NCI-H524 treated with DMSO at 0.1 percent for 48 hours (cell line): ENCODE measurements at regions not wholly inside any gene's neighbourhood (a gene's known extent, or its start where the extent isn't known, plus 50 kb on each side); places are given as distances from the start of the nearest gene placed in this dataset.

Experiments used
- DNase-seq: peaks from one replicate; lab custom pipeline; 2025; lab: John Stamatoyannopoulos, UW

DNA sequence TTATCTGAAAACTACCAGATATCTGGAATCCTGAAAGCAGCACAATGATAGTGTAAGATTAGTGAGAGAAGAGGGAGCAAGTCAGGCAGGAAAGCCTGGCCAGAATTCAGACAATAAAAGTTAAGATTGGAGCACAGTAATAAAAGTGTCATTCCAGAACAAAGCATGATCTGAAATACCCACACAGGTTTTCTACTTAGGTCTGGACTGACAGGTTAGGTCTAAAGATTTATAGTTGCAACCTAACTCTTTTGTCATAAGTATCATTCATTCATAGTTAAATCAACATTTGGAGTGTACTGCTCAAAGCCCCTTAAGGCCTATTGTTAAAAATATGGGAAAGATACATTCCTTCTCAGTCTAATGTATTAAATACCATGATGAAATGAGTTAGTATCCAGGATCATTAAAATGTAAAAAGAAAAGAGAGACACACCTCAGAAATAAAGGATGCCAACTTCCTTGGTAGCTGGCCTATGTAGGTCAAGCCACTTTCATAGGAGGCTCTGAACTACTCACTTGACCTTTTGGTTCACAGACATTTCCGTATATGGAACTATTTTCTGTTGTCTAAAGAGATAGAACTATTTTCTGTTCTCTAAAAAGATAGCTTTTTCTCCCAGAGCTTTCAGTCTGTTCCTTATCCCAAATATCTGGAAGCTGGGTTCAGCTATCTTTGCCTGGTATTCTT, 105.2 kb downstream of the FAS start:
- no peak for DNase-seq

DNA sequence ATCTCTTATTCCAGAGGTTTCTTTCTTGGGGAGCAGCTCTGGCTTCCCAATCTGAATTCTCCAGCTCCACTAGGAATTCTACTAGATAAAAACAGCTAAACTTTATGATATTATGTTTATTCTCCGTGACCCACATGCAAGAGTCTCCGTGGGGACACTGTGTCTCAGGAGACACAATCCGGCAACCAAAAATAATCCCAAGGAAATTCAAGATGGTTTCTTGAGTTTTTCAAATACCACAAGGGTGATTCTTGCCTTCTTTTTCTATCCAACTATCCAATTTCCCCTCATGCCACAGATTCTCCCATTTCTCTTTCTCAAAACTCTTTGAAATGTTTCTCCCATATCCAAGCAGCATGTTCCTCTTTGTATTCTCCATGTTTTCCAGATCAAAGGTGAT, 103.1 kb downstream of the FAS start:
- DNase-seq = no peak

DNA sequence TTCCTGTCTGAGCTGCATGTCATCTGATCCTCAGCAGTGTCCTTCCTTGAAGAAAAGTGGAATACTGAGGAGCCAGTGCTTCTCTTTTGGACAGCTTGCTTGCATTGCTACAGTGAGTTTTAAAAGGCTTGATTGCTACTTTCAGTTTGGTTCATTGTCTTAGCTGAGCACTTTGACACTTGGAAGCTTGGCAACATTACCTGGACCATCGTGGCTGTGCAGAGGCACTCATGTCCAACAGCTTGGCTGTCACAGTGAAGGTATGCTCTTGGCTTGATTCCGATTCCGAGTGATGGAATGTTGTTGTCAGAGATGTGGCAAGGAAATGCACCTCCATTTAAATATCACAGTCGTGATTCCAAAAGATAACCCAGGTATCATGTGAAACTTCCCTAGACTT, 102.4 kb downstream of the FAS start:
- no peak for DNase-seq

DNA sequence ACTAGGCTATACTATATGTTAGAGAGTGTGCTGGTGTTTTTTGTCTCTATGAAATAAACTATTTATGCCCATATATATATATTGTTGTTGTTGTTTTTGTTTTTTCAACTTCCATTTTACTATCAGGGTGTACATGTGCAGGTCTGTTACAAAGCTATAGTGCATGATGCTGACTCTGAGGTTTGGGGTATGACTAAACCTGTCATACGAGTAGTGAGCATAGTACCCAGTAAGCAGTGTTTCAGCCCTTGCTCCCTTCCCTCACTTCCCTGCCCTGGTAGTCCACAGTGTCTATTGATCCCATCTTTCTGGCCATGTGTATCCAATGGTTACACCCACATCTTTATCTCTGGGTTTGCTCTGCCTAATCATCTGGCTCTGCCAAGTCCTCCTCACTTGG, 101.8 kb downstream of the FAS start:
- DNase-seq = no peak

DNA sequence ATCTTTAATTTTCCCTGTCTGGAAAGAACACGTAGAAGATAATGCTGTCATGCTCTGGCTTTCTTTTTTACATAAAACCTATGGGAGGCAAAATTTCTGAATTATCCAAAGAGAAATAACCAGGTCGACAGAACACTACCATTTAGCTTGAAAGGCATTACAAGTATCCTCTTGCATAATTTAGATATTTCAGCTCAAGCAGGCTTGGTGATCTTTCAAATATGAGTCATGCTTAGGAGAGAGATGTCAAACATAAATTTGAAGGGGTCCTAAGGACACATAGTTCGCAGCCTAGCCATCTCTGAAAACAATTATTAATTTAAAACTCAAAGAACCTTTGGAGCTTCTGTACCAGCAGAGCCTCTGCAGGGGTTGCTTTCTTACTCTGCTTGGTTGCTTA, 100.9 kb downstream of the FAS start:
- no peak for DNase-seq

DNA sequence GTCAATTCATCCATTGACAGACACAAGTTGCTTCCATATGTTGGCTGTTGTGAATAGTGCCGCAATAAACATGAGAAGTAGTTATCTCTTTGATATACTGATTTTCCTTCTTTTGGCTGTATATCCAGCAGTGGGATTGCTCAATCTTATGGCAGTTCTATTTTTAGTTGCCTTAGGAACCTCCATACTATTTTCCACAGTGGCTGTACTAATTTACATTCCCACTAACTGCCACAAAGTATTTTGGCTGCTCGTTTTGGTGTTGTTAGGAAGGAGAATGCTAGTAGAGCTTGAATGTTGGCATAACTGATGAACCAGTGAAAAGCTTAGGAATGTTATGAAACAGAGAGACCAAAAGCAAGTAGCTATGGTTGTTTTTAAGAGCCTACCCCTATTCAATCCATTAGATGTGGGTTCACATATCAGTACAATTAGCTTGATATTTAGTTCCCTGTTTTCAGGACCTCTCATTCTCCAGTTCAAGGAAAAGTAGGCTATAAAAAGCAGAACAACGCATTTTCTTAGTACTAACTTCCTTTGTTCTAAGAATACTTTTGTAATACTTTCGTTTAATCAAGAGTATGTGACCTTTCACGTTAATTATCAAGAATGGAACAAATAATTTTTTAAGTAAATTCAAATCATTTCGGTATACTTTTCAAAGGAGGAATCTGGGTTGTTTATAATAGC, 100.3 kb downstream of the FAS start:
- no peak for DNase-seq

DNA sequence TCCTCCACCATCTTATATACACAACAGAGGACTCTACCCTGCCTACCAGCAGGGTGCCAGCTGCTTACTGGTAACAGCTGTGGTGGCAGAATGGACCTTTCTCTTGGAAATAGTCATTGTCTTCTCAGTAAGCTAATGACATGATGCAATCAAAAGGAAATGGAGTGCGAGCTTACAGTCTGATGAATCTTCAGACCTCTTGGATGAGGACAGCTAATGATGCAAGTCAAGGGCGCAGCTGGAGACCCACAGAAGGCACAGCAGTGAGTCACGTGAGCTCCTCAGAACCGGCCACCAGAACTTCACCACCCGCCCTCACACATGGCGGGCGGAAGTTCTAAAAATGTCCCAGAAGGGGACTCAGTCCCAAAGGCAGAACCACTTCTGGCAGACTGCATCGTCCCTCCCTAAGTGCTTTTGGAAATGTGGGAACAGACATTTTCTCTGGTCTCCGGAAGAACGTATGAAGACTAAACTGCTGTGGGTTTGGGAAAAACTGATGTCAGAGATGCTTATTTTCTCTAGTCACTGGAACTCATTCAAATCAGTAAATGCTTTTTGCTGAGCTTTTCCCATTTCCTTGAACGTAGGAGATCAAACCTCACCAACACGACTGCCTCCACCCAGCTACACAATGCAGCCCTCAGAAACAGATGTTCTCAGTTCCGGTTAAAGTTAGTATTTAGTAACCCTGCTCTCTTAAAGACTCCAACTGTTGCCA, 96.4 kb downstream of the FAS start:
- DNase-seq = no peak

DNA sequence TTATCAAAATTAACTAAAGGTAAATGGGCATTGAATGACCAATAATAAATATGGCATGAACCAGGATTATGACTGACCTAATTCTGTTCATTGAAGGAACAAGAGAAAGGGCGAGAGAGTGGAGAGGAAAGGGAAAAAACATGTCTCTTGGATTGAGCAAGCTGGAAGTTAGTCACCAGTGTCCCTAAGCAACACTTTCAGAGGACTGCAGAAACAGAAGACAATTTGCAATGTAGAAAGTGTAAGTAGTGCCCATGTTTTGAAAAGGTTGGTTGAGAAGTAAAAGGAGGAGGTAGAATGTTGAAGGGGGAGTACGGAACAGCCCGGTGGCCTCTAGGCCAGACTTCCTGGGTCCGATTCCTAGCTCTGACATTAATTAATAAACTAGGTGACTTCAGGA, 94.6 kb downstream of the FAS start:
- DNase-seq = no peak

DNA sequence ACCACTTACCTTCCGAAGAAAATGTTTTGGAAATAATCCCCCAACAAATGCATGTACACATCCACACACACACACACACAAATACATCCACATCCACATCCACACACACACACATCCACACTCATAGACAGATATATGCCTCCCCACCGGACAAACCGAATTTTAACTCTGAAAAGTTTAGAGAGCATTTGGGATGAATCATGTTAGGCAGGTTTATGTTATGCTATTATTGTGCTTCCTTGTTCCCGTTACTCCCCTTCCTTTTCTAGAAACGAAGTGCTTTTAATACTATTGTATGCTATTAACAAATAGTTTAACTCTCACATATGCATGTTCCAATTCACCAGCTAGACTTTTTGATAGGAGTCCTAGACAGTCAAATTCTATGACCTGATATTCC, 91.5 kb downstream of the FAS start:
- no peak for DNase-seq

DNA sequence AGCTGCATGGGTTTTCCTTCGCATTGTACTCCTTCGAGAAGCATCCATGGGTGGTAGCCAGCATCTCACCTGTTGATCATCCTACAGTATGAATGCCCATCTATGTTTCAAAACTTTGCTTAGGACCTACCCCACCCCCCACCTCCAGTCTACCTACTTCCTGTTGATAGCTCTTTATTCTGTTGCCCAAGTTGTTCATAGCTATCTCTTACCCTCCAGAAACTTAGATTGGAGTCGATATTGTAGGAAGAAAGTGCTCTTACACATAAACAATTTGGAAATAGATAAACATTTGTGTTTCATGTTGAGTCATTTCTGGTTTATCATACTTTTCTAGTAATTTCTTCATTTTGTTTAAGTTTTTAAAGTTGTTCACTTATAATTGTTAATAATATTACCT, 90.1 kb downstream of the FAS start:
- DNase-seq = no peak

DNA sequence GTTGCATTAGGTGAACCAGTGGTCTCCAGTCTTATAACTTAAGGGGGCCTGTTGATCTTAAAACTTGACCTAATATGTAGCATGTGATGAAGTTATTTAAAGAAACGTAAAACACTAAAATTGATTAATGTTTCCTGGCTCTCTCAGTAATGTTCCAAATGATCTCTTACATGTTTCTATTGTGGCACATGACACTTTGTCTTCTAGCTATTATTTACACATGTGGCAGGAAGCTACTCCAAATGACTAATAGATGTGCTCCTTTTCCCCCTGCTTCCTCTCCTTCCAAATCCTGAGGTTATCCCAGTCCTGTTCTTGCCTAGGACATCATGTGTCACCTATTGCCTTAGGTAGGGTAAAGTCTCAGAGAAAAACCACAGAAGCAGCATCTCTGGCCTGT, 89.4 kb downstream of the FAS start:
- DNase-seq = no peak

DNA sequence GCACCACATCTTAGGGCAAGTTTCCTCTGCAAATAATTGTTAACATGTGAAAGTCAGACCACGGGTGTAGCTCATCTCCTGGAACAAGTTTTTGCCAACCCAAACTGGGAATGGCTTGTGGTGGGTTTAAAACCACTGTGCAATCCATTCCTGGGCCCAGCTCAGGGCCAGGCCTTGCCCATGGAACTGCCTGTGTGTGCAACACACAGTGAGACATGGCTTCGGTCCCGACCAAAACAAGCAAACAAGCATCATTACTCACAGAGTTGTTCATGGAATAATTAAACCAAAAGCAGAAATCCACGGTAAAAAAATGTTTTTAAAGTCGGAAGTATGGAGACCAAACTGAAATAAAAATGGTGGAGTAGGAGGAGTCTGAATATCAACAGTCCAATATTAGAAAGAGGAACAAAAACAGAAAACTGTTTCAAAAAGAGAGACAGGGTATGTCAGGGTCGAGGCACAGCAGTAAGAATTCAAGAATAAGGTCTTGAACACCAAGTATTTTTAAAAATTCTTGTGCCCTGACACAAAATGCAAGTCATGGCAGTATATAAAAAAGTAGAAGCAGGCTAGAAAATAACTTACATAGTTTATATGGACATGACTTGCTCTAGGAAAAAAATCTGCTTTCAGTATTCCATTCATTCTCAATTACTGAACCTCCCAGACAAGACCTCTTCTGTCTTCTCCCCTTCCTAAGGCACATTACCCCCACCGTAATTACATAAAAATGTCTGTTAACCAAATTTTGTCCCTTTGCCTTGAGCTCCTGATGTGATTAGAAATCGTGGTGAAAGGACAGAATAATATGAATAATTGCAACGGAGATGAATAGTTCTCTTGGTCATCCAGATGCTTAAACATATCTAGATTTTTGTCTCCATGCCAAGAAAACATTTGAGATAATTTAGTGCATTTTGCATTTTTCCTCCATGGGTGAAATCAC, 88.4 kb downstream of the FAS start:
- no peak for DNase-seq

DNA sequence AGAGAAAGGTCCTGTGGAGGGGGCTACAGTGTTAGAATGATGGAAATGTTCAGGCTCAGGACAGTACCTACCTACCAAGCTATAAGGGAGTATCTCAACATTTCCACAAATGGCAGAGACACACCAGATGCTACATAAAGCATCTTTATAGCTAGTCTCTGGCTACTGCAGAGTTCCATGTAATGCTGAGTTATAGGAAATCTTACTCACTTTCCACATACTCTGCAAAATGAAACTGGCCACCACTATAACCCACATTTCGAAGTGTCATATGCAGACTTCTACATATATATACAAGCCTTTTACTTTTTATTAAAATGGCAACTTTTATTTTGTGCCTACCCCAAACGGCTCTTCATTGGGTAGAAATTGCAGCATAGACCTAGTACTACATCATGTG, 85.5 kb downstream of the FAS start:
- DNase-seq = no peak

DNA sequence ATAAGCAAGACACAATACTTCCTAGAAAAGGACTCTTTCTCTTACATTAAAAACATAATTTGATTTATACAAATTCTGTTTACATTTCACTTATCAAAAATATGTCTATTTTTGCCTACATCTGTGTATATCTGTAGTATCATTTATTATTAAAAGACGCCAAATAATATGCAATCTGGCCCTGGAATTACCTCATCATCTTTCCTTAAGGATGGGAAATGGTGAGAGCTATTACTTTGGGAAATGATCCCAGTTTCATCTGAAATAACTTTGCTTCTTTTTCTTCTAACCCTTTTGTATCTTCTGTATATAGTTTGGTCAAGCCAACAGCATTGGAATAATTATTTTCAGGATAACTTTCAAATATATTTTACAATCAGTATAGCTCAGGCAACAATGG, 85.0 kb downstream of the FAS start:
- no peak for DNase-seq

DNA sequence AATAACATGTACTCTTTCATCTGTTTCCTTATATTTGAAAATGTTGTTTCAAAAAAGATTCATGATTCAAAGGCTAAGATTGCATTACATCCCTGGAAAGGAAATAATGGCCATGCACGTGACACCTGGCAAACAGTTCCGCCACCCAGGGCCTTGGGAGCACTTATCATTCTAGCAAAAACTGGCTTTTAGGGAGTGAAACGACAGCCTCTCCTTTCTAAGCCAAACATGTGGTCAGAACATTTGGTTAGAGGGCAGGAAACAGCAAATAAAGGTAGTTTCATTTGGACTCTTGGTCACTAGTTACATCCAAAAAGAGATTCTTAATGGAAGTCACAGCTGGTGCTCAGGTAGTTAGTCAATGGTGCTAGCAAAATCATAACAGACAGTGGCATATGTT, 83.5 kb downstream of the FAS start:
- no peak for DNase-seq

DNA sequence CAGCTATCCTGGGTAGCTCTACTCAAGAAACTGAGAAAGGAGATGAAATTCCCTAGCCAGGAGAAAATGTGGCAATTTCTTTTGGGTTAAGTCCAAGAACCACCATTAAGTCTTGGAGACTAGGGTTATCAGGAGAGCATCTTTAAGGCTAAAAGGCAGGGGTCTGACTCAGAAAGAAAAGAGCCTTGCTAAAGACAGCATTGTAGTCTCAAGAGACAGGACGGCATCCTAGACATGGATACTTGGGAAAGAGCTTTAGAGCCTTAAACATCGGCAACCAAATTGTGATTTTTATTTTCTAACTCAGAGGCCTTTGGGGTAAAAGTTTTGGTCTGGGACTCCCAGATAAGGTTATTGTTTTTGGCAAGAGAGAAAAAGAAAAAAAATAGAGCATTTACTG, 83.1 kb downstream of the FAS start:
- no peak for DNase-seq

DNA sequence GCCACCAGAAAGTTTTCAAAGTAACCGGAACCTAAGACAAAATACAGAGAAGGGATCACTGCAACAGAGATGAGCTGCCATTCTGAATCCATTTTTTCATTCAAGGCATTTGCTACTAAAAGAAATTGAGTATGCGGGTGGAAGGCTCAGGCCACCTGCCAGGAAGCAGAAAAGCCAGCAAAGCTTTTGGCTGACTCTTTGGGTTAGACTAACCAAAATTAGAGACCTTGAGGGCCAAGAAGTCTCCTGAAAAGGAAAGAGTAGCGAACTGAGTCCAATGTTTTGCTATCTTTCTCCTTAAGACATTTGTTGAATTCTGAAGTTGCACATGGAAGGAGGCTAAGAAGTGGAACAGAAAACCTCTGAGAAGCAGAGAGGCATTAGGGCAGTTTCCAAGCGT, 79.0 kb downstream of the FAS start:
- no peak for DNase-seq
